DMS53 treated with DMSO at 0.1 percent for 48 hours (cell line): ENCODE measurements at regions not wholly inside any gene's neighbourhood (a gene's known extent, or its start where the extent isn't known, plus 50 kb on each side); places are given as distances from the start of the nearest gene placed in this dataset.
A peak's percentile ranks its signal among the peaks of the same experiment; 100 is the strongest.

Source experiments
- DNase-seq: peaks from one replicate; lab custom pipeline; 2025; ENCODE audit not compliant: unreplicated experiment; lab: John Stamatoyannopoulos, UW

- no peak for DNase-seq
Observed at GRCh38 chr1:86229405-86229975, 72.9 kb upstream of the COL24A1 start.

- no peak for DNase-seq
Observed at GRCh38 chr1:86228546-86228945, 72.0 kb upstream of the COL24A1 start.

- no peak for DNase-seq
Observed at GRCh38 chr1:86227026-86227425, 70.5 kb upstream of the COL24A1 start.

- DNase-seq = no peak
Observed at GRCh38 chr1:86226204-86226603, 69.6 kb upstream of the COL24A1 start.

- no peak for DNase-seq
Observed at GRCh38 chr1:86224651-86225310, 68.2 kb upstream of the COL24A1 start.

GRCh38 chr1:86218859-86219258, 62.3 kb upstream of the COL24A1 start:
- no peak for DNase-seq

- no peak for DNase-seq
Observed at GRCh38 chr1:86214605-86215004, 58.0 kb upstream of the COL24A1 start.

- no peak for DNase-seq
Observed at GRCh38 chr1:86209346-86209745, 52.8 kb upstream of the COL24A1 start.

GRCh38 chr1:86207323-86207722, 50.8 kb upstream of the COL24A1 start:
- peak; percentile 17 for DNase-seq
